ENCODE measurements at regions not wholly inside any gene's neighbourhood (a gene's known extent, or its start where the extent isn't known, plus 50 kb on each side); places are given as distances from the start of the nearest gene placed in this dataset.
"Not testable (repeated sequence)": the region's sequence is repeated elsewhere in the genome, so short reads cannot be mapped to it uniquely, and the experiment has no call there.

- no peak for DNase-seq
Measured at GRCh38 chr4:23976423-23976822, 86.6 kb upstream of the PPARGC1A start.

GRCh38 chr4:23973308-23973855 lies 83.5 kb upstream of the PPARGC1A start:
- DNase-seq, result no peak

- no peak for DNase-seq
Measured at GRCh38 chr4:23972805-23973204, 83.0 kb upstream of the PPARGC1A start.

- no peak for DNase-seq
Measured at GRCh38 chr4:23972187-23972586, 82.3 kb upstream of the PPARGC1A start.

- DNase-seq, result no peak
Measured at GRCh38 chr4:23970201-23970850, 80.5 kb upstream of the PPARGC1A start.

GRCh38 chr4:23969635-23970145 lies 79.8 kb upstream of the PPARGC1A start:
- no peak for DNase-seq

- DNase-seq, result no peak
Measured at GRCh38 chr4:23967281-23967680, 77.4 kb upstream of the PPARGC1A start.

- no peak for DNase-seq
Measured at GRCh38 chr4:23966725-23967124, 76.9 kb upstream of the PPARGC1A start.

GRCh38 chr4:23962462-23962861 lies 72.6 kb upstream of the PPARGC1A start:
- no peak for DNase-seq

- not testable (repeated sequence) for DNase-seq
Measured at GRCh38 chr4:23961395-23961794, 71.5 kb upstream of the PPARGC1A start.

GRCh38 chr4:23959396-23960148 lies 69.7 kb upstream of the PPARGC1A start:
- DNase-seq, result no peak

- no peak for DNase-seq
Measured at GRCh38 chr4:23958749-23959148, 68.9 kb upstream of the PPARGC1A start.

GRCh38 chr4:23957465-23957864 lies 67.6 kb upstream of the PPARGC1A start:
- DNase-seq, result no peak

GRCh38 chr4:23956601-23957364 lies 66.9 kb upstream of the PPARGC1A start:
- DNase-seq, result no peak

GRCh38 chr4:23952258-23952657 lies 62.4 kb upstream of the PPARGC1A start:
- no peak for DNase-seq

GRCh38 chr4:23947826-23948225 lies 58.0 kb upstream of the PPARGC1A start:
- no peak for DNase-seq

GRCh38 chr4:23946299-23946698 lies 56.5 kb upstream of the PPARGC1A start:
- DNase-seq, result no peak

- peak; percentile 65 for DNase-seq
Measured at GRCh38 chr4:23945451-23946017, 55.7 kb upstream of the PPARGC1A start.

GRCh38 chr4:23944556-23944955 lies 54.7 kb upstream of the PPARGC1A start:
- DNase-seq, result not testable (repeated sequence)

GRCh38 chr4:23943478-23943877 lies 53.6 kb upstream of the PPARGC1A start:
- DNase-seq, result no peak

- no peak for DNase-seq
Measured at GRCh38 chr4:23942471-23942870, 52.6 kb upstream of the PPARGC1A start.

All from kidney glomerular epithelial cell (primary cell).